ENCODE measurements at regions not wholly inside any gene's neighbourhood (a gene's known extent, or its start where the extent isn't known, plus 50 kb on each side); places are given as distances from the start of the nearest gene placed in this dataset.

DNA sequence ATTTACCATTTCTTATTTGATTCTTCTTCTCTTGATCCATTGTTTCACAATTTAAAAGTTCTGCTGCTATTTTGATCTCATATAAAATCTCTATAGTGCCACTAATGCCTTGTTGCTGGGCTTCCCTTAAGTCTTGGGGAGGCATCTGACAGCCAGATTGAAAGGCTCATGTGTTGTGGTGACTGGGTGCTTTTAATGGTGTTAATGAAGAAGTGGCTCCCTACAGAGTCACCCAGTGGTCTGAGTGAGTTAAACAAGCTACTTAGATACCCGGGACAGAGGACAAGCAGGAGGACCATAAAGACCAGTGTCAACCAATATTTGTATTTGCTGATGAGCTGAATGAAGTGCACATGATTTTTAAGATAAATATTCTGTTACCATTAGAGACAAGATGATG is 176.4 kb upstream of the HABP2 start:
- DNase-seq, result no peak

DNA sequence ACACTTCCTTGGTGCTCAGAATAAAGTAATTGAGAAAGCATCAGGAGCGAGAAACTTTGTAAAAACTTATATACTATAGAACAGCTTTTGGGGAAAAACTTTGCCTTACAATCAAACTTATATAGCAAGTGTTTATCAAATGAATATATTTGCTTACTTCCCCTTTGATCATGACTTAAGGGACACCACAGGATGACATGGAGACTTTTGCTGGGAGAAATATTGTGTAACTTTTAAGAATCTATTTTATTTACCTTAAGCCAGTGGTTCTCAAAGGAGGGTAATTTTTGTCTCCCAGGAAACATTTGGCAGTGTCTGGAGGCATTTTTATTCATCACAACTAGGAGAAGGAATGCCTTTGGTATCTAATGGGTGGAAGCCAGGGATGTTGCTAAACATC is 173.8 kb upstream of the HABP2 start:
- no peak for DNase-seq

DNA sequence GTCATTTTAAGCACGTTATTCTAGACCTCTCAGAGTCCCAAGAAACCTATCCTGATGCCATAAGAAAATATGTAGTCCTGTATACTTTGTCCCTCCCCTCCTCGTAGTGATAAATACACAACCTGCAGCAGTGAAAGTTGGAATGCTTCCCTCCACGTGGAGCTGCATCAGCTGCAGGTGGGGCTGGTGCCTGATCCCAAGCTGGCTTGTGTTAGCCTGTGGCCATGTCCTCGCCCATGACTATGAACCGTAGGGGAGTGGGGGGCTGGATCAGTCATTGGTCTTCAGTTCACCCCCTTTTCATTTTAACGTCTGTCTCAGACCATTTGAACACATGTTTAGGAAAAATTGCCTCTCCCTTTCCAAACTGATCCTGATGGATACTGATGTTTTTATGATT is 171.4 kb upstream of the HABP2 start:
- DNase-seq, result no peak

DNA sequence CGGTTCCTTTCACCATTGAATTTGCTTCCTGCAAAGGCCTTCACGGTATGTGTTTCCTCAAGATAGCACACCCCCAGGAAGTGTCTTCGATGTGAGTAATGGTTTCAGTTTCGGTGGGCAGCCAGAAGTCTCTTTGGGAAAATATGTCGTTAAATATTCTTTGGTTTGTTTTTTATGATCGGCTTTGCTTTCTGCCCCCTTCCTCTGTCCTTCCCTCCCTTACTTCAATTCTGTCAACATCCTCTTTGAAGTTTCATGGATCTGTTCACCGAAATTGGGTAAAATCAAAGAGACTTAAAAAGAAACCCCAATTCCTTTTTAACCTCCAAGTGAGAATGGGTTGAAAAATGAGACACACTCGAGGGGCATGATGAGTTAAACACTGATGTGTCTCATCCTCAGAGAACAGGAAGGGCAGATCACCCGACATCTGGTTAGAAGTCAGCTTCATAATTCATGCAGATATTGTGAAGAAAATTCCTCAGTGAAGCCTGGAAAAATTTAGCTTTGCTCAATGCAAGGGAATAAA is 170.8 kb upstream of the HABP2 start:
- no peak for DNase-seq

- DNase-seq, result no peak
Observed at GRCh38 chr10:113382691-113383090, 170.2 kb upstream of the HABP2 start.

DNA sequence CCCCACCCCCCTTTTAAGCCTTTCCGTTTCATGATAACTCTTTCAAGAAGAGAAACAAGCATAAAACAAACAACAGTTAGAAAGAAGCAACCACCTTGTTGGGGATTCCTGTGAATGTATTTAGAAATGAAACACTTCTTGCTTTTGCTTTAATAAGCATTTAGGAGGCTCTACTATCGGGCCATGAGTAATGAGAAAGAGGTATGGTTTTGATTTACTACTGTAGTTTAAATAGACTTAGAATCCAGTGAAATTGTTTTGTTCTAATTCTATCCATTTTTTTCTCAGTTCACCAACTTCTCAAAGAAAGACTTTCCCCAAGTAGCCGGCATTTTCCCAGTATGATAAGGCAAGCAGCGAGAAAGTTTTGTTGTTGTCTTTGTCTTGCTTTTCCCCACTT is 168.7 kb upstream of the HABP2 start:
- DNase-seq, result no peak

DNA sequence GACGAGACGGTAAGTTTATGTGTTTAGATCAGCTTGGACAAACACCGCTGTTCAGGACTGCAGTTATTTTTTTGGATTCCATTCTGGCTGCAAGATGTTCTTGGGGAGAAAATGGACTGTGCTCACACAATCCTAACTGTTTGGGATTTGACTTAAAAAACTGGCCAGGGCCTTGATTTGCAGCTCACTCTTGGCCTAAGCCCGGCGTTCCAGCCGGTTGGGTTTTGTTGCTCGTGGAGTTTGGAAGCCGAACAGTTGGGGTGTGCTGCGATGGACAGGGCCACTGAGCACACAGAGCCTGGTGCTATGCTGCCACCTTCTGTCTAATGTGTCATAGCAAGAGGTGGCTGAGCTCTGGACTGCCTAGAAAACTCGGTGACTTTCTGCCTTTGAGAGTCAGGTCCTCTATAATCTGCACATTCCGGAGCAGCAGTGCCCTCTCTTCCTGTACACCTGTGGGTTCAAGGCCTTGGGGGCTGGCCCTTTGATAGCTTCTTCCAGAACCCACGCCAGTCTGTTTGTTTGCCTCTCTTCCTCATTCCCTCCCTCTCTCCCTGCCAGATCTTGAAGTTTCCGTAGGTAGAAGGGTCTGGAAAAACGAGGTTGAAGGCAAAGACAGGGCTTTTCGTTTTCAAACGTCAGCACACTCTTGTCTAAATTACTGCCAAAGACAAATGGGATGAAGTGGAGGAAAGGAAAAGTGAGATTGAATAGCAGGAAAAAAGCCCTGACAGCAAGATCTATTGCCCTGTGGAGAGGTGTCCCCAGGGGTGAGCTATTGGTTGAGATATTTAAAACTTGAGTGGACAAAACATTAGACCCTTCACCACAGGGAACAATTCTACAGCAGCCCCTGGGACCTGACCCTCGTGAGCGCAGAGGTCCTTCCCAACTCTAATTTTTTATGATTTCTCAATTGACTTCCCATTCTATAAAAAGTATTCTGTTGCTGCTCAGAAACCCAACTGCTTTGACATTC is 167.5 kb upstream of the HABP2 start:
- DNase-seq, result peak; percentile 49

DNA sequence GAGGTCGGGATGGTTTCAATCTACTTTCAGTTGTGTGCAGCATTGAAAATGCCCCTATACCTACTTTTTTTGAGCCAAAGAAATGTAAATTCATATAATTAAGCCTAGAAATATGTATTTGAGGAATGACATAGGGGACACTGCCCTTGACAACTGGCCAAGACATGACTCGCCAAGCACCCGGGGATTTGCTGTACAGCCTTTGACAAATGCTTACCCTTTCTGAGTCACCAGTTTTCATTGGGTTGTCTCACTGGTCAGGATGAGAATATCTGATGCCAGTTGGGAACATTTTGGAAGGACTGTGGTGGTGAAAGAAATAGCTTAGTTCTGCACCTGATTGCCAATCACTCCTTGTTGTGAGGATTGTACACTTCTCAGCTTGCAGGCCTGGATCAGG is 166.8 kb upstream of the HABP2 start:
- no peak for DNase-seq

GRCh38 chr10:113389969-113390368 is 162.9 kb upstream of the HABP2 start:
- no peak for DNase-seq

DNA sequence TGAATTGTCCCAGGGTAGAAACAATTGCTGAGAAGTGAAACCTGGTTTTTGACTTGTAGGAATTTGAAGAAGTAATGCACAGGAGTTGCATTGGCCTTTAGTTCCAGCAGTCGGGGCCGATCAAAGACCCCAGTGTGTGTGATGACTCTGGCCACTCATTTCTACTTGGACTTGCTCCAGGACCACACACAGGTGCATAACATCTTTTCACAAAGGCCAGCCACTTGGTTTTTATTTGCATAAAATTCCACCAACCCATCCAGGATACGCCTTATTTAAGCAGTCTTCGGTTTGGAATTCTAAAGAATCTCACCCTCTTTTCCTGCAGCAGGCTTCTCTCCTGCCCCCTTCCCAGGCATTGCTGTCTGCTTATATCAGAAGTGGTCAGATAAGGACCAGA is 162.0 kb upstream of the HABP2 start:
- DNase-seq, result no peak

DNA sequence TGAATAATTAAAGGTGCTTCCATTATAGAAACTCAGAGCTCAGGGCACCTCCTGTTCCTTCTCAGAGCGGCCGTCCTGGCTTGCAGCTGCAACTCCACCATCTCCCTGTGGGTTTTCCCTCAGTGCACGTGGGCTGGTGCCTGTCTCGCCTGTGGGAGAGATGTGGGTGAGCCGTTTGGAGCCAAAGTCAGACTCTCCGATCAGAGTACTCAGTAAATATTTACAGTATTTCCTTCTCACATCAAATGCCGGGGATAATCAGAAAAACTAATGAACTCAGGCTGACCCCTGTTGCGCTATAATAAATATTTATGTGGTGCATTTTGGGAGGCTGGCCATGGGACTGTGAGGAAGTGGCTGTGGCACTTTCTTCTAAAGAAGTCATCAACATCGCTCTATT is 155.8 kb upstream of the HABP2 start:
- no peak for DNase-seq

DNA sequence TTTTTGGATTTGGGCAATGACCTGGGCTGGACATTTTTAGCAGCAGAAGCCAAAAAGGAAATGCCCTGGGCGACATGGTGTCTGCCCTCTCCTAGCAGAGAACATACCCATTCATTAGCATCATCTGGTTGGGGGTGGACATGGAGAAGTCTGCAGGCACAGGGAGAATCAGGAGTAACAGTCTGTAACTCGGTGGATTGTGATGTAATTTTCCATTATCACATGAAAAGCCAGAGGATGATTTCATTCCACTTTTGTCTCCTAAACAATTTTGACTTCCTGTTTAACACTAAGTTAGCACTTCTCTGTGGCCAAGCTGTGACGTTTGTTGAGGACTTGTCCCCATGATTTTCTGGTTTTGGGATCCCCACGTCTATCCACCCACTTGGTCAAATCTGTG is 153.8 kb upstream of the HABP2 start:
- DNase-seq, result no peak

GRCh38 chr10:113402602-113403001 is 150.3 kb upstream of the HABP2 start:
- no peak for DNase-seq

GRCh38 chr10:113407218-113407617 is 145.6 kb upstream of the HABP2 start:
- DNase-seq, result no peak

DNA sequence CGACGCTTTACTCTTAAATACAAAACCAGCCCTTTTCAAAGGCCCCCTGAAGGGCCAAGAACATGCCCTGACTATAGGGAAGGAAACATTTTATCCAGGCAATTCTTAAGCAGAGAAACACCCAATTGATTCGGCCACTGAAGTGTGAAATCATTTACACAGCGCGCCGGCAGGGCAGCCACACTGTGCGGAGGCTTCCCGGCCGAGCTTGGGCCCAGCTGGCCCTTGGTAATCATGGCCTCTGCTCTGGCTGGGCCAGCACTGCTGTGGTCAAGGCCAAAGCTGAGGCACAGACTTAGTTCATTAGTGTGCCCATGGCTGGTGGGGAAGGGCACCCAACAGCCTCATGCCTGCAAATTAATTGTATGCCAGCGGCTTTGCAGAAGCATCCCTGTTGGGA is 143.7 kb upstream of the HABP2 start:
- no peak for DNase-seq

GRCh38 chr10:113410618-113411017 is 142.2 kb upstream of the HABP2 start:
- no peak for DNase-seq

GRCh38 chr10:113411456-113411855 is 141.4 kb upstream of the HABP2 start:
- DNase-seq, result no peak

- DNase-seq, result no peak
Observed at GRCh38 chr10:113412161-113412560, 140.7 kb upstream of the HABP2 start.

- DNase-seq, result no peak
Observed at GRCh38 chr10:113414543-113414942, 138.3 kb upstream of the HABP2 start.

GRCh38 chr10:113415246-113415645 is 137.6 kb upstream of the HABP2 start:
- no peak for DNase-seq

- DNase-seq, result no peak
Observed at GRCh38 chr10:113420057-113420732, 132.7 kb upstream of the HABP2 start.

- DNase-seq, result no peak
Observed at GRCh38 chr10:113420733-113421675, 131.8 kb upstream of the HABP2 start.

GRCh38 chr10:113422371-113422770 is 130.5 kb upstream of the HABP2 start:
- DNase-seq, result no peak

Measured in activated T-cell treated with anti-CD3 and anti-CD28 coated beads, Interleukin-2, amount 50 U/mL, for 1 hour (primary cell).